DMS114 treated with DMSO at 0.1 percent for 48 hours (cell line): ENCODE measurements at regions not wholly inside any gene's neighbourhood (a gene's known extent, or its start where the extent isn't known, plus 50 kb on each side); places are given as distances from the start of the nearest gene placed in this dataset.

Experiments used
- DNase-seq: peaks from one replicate; lab custom pipeline; 2025; ENCODE audit not compliant: unreplicated experiment; lab: John Stamatoyannopoulos, UW

GRCh38 chr18:45518311-45519155, 96.7 kb upstream of the SLC14A2 start:
- no peak for DNase-seq

GRCh38 chr18:45519411-45520280, 95.6 kb upstream of the SLC14A2 start:
- no peak for DNase-seq

- no peak for DNase-seq
Observed at GRCh38 chr18:45521136-45521535, 94.1 kb upstream of the SLC14A2 start.

- no peak for DNase-seq
Observed at GRCh38 chr18:45521777-45522176, 93.5 kb upstream of the SLC14A2 start.

GRCh38 chr18:45522371-45522770, 92.9 kb upstream of the SLC14A2 start:
- no peak for DNase-seq

- no peak for DNase-seq
Observed at GRCh38 chr18:45525301-45525700, 90.0 kb upstream of the SLC14A2 start.

GRCh38 chr18:45526114-45526841, 89.0 kb upstream of the SLC14A2 start:
- DNase-seq: no peak

- DNase-seq: no peak
Observed at GRCh38 chr18:45527891-45528290, 87.4 kb upstream of the SLC14A2 start.

- no peak for DNase-seq
Observed at GRCh38 chr18:45528712-45529336, 86.5 kb upstream of the SLC14A2 start.

- no peak for DNase-seq
Observed at GRCh38 chr18:45538444-45538843, 76.8 kb upstream of the SLC14A2 start.

GRCh38 chr18:45539491-45539891, 75.8 kb upstream of the SLC14A2 start:
- DNase-seq: no peak

- DNase-seq: no peak
Observed at GRCh38 chr18:45540125-45540524, 75.2 kb upstream of the SLC14A2 start.

GRCh38 chr18:45541421-45541820, 73.9 kb upstream of the SLC14A2 start:
- DNase-seq: no peak

- DNase-seq: no peak
Observed at GRCh38 chr18:45542043-45542442, 73.2 kb upstream of the SLC14A2 start.

GRCh38 chr18:45547910-45548309, 67.4 kb upstream of the SLC14A2 start:
- no peak for DNase-seq

GRCh38 chr18:45548614-45549013, 66.7 kb upstream of the SLC14A2 start:
- no peak for DNase-seq

- DNase-seq: no peak
Observed at GRCh38 chr18:45549290-45549689, 66.0 kb upstream of the SLC14A2 start.

GRCh38 chr18:45551142-45551815, 64.0 kb upstream of the SLC14A2 start:
- DNase-seq: no peak

GRCh38 chr18:45553723-45554388, 61.4 kb upstream of the SLC14A2 start:
- no peak for DNase-seq

GRCh38 chr18:45554389-45554737, 60.9 kb upstream of the SLC14A2 start:
- no peak for DNase-seq
